DMS53 treated with DMSO at 0.1 percent for 48 hours (cell line): ENCODE measurements at regions not wholly inside any gene's neighbourhood (a gene's known extent, or its start where the extent isn't known, plus 50 kb on each side); places are given as distances from the start of the nearest gene placed in this dataset.

Experiments
- DNase-seq: peaks from one replicate; lab custom pipeline; 2025; ENCODE audit not compliant: unreplicated experiment; lab: John Stamatoyannopoulos, UW

DNA sequence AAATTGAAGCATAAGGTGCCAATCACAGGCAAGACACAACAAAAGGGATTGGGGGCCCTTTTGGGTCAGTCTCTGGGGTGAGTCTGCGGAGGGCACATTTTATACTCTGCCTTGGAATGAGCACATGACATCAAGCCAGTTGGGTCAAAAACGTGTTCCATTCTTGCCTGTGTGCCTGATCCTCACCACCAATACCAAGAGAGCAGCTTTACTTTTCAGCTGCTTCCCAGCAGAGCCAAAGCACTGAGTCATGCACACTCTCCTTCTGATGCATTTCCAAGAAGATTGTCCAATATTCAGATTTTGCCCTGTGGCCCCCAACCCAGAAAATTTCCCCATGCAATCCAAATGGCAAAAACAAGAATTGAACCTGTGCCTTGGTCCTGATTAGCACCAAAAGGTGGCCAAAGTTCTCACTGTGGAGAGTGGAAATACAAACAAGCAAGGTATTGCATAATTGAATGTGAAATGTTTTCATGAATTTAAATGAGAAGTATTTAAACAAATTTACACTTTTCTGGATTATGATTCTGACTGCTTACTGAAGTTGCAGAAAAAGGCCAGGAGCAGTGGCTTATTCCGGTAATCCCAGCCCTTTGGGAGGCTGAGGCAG is 217.8 kb upstream of the SOX9 start:
- no peak for DNase-seq

DNA sequence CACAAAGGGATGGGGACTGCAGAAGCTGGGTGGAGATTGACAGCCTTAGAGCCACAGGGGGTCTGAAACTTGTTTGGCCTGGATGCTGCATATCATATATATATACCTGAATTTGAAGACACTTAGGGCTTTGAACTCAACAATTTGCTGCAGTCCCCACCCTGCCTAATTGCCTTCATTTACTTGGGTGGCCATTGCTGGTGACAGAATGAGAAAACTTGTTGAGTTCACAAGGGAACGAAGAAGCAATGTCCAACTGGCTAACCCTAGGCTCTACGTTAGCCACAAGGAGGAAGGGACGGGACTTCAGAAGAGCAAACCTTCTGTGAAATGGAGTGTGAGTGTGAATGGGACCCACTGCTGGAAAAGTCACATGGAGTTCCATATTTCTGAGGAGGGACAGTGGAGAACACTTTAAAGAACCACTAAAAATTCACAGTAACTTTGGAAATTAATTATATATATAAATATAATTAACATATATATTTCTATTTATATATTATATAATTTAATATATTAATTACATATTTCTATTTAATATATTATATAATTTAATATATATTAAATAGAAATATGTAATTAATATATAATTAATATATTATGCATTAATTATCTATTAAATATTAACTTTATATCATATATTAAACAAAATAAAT is 215.3 kb upstream of the SOX9 start:
- no peak for DNase-seq

DNA sequence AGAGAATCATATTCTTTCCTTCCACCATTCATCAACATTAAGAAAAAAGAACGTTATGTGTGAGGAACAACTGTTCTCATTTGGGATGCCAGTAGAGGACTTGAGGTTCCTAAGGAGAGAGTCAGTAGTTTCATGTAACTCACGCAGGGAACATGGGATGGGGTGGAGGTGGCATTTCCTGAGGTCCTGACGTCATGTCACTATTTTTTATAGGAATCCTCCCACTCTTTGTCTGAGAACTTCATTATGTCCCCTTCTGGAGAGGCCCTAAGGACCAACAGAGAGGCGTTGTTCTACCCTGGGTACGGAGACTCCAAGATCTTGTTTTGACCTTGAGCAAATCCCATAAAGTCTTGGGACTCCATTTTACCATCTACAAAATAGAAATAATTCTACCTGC is 211.7 kb upstream of the SOX9 start:
- no peak for DNase-seq

DNA sequence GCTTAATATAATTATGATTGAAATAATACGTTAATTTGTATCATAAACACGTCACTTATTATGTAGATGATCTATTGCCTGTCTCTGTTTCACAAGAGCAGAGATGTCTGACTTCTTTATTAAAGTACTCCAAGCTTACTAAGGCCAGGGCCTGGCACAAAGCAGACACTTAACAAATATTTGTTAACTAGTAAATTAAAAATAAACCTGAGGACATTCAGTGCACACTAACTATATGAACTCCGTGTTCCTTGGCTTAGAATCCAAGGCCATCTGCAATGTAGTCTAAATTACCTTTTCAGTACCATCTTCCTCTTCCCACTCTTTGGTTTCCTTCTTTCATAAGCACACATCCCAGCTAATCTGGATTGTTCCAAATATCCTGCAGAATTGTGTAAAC is 210.8 kb upstream of the SOX9 start:
- DNase-seq = no peak

DNA sequence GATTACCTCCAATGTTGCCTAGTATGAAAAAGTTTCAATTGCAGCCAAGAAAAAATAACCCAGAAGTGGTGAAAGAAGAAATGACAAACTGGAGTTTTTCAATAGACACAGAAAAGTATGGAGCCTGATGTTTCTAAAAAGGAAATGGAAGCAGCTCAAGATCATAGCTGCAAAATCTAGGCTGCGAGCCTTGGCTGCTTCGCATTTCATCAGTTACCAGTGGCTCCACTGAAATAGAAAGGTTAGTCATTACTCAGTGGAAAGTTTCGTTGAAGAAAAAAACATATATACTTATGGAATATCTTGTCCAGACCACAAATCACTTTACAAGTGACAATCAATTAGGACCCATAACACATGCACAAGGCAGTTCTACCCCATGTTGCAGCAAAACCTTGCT is 206.8 kb upstream of the SOX9 start:
- no peak for DNase-seq

DNA sequence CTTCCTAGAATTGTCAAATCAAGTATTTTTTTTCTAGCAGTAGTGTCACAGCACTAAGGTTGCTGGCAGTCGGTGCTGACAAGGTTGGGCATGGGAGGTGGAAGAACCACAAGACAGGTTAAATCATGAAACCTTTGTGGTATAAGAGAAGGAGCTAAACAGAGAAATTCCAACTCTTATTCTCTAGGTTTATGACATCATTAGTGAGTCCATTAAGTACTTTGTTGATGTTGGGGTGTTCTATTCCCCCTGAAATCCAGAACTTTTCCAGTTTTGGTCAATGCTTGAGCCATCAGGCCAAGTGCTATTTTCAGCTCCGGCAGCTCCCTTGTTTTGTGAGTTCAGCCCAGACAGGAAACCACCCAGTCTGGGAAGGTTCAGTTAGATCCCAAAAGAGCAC is 206.0 kb upstream of the SOX9 start:
- no peak for DNase-seq

DNA sequence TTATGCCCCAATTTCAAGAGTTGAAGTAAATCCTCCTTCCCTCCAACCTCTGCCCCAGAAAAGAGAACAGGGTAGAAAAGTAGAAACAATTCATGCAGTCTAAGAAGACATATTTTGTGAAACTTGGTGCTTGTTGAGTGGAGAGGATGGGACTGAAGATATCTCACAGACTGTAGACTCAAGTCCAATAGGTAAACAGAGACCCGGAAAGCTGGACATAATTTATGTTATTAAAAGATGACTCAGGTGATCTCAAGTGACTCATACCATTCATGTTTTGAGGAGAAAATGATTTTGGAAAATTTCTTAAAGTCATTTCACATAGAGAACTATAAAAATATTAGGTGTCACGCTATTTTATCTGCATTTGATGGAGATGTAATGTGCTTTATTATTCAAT is 203.1 kb upstream of the SOX9 start:
- no peak for DNase-seq

DNA sequence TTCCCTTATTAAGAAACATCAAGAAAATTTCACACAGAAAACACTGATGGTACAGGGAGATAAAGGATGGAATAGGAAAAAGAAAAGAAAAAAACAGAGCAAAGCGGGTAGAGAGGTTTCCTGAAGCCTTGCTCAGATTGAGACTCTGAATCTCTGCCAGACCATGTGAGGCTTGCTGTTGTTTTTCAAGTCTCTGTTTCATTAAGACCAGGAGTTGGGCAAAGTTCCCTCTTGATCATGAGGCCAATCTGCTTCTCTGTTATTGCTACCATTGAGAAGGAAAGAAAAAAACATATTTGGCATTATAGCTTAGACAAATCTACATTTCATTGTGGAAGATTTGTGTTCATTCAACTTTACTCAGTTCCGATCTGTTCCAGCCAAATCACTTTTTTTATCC is 201.6 kb upstream of the SOX9 start:
- no peak for DNase-seq

DNA sequence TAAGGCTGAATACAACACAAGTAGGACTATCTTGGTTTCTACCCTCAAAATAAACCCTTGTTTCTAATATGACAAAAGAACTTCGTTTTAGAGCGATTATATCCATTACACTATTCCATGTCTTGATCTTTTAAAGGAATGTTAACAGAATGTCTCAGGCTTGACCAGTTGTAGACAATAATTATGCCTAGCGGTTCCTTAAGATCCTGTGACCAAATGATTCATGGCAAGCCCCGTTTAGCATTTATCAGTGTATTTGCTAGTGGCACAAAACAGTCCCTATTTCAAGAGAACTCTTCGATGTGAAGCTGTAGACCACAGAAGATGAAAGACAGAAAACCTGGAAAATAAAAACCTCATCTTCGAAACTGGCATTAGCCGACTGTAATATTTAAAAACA is 200.9 kb upstream of the SOX9 start:
- DNase-seq = no peak

DNA sequence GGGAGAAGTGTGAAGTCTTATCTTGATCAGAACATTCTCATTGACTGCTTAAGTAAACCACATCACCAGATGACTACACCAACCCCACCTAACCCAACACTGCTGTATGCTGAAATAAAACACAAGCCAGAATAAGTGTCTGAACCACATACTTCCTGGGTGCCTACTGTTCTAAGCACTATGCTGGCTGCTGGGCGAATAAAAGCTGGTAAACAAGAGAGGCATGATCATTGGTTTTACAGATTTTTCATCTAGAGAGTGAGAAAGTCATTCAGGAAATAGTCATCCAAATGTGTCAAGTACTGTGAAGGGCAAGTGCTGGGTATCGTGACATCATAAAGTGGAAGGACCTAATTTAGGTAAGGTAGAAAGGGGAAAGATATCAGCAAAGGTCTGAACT is 199.0 kb upstream of the SOX9 start:
- no peak for DNase-seq

DNA sequence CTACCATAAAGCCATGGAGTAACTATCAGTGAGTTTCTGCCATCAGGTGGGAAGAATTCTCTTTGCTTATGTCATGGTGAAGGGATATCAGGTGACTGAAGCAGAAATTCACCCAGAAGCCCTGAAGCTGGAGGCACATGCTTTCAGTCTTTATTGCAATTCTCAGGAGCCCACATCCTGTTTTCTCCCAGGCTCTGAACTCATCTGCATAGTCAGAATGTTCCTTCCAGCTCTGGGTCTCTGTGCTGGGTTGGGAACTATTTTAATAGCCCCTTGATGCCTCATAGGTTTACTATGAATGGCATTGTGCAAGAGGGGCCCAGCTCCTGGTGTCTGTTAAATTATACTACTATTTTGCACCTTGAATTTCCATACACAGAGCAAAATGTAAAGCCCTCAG is 198.4 kb upstream of the SOX9 start:
- peak; percentile 9 for DNase-seq

DNA sequence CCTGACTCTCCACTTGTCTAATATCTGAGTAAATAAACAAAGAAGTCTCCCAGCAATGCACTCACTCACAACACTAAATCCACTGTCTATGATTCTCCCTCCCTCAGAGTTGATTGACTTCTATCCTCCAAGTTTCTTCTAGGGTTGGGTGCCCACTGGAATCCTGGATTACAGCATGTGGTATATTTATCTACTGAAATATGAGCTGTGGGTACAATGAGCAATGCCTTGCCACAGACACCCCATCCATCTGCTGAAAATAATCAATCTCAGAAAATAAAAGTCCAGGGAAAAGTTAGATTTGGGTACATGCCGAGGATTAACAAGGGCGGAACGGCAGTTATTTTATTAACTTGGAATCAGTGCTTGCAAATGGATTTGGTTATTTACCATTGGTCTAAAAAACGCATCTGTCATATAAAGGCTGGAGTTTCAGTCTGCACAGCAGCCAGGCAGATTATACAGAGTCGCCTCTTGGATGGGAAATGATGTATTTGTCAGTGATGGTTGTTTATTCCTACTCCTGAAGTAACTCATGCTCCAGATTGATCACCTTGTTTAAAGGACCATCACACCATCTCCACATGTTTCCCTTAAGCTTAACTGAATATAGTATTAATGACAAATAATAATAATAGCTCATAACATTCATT is 193.9 kb upstream of the SOX9 start:
- DNase-seq = no peak

DNA sequence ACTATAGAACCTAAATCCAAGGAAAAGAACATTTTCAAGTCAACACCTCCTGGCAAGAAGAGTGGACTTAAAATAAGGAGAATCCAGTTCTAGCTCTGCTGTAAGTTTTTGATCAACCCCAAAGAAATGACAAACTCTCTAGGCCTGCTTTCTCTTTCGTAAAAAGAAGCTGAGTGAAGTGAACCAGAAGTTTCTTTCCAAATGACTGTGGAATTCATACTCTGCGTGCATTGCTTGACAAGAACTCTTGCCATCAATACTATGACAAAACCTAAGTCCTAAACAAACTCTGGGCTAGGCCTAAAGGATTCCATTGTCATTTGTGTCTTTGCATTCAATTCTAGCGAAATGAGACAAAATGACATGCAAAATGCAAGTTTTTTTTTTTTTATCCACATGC is 187.5 kb upstream of the SOX9 start:
- no peak for DNase-seq

DNA sequence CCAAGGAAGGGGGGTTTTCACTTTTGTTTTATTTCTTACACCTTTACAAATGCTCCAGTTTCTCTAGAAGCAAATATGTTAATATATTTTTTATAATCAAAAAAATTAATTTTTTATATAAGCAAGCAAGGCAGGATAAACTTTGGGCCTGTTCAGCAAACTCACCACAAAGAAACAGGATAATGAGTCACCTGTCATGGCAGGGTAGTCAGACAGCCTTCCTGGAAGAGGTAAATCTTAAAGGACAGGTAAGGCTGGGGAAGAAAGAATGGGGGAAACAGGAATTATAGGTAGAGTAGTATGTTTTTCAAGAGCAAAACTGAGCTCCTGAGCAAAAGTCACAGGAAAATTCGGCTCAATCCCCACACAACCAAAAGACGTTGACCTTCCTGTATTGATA is 186.3 kb upstream of the SOX9 start:
- no peak for DNase-seq

DNA sequence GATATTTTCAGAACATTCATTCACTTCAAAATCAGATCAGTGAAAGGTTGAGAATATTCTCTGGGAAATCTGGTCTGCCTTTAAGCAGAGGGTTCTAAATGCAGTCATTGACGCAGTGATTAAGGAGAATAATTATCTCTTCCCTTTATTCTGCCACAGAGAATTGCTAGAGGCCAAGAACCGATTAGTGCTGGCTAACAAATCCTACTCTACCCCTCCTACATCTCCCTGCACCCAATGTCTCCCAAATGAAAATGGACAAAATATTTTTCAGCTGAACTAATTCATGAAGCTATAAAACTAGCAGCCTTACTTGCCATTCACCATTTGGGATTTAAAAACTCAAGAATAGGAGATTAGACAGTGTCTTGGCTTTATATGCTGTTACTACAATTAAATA is 185.5 kb upstream of the SOX9 start:
- no peak for DNase-seq

DNA sequence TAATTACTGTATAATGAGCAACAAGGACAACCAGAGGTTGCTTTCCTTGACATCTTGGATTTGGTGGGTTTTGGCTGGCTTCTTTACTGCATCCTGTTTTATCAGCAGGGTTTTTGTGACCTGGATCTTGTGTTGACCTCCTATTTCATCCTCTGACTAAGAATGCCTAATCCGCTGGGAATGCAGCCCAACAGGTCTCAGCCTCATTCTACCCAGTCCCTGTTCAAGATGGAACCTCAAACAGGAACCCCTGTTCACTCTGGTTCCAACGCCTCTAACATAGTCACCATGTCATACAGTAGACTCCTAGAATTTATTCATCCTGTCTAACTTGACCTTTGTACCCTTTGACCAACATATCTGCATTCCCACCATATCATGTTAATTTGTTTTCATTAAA is 183.8 kb upstream of the SOX9 start:
- DNase-seq = no peak

DNA sequence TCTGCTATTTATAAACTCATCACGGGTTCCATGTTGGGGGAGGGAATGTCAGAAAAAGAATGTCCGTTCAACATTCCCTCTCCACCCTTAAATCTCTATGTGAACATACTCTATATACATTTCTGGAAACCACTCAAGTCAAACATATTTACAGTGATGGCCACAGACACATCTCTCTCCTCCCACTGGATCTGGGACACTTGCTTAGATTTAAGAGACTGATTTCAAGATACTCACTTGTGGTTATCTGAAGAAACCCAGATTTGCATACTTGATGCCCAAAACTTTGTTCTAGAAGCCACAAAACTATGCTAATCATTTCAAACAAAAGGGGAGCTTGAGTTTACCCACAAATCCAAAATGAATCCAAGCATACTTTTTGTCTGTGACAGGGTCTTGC is 182.9 kb upstream of the SOX9 start:
- DNase-seq = no peak

DNA sequence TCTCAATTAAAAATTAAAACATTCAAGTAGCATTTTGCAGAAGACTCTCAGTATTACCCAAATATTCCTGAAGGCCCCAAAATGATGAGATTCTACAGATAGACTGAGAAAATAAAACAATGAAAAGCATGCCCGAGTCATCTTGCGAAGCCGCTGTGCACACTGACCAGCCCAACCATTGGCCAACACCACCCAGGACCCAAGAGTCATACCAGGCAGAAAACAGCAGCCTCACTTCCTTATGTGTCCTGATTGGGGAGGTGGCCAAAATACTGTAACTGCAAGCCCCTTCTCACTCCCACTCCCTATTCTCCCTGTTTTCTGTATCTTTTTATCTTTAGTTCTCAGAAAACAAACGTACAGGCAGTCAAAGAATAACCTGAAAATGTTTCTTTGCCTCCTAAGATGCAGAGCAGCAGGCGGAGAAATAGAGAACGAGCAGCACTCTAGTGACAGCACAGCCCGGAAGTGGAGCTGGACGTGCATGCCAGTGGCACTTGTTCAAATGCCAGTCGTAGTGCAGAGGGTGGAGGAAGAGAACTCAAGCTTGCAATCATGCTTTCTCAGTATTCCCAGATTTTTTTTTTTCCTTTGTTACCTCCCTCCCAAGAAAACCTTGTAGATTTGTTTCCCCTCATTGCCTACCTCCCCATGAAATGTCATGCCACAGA is 182.3 kb upstream of the SOX9 start:
- no peak for DNase-seq

DNA sequence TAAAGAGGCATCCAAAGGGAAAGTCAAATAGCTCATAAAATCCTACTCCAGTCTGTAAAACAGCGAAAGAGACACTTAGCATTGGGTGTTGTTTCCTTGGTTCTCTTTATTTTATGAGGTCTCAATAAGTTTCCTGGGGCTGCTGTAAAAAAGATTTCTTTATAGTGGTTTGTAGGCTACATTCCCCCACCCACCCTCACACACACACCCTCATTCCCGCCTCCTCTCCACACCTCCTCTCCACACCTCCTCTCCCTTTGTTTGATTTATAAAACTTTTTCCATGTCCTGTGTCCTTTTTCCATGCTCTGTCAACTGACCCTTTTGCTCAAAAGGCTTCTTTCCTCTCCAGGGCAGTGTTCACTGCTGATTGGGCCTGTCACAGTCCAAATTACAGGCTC is 178.9 kb upstream of the SOX9 start:
- DNase-seq = no peak

DNA sequence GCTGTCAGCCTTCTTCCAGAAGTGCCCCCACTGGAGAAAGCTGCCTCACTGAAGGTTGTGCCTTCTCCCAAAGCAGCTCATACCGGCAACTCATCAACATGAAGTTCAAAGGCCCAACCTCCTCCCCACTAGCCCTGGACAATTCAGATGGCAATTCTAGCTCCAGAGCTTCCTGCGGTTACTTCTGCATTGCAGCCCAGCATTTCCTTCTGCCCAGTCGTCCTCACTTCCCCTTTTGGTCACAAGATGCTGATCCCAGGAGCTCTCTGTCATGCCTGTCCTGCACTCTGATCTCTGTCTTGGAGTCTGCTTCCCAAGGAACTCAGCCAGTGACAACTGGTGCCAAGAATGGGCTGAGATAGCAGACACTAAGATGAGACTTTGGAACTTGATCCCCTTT is 178.2 kb upstream of the SOX9 start:
- no peak for DNase-seq

DNA sequence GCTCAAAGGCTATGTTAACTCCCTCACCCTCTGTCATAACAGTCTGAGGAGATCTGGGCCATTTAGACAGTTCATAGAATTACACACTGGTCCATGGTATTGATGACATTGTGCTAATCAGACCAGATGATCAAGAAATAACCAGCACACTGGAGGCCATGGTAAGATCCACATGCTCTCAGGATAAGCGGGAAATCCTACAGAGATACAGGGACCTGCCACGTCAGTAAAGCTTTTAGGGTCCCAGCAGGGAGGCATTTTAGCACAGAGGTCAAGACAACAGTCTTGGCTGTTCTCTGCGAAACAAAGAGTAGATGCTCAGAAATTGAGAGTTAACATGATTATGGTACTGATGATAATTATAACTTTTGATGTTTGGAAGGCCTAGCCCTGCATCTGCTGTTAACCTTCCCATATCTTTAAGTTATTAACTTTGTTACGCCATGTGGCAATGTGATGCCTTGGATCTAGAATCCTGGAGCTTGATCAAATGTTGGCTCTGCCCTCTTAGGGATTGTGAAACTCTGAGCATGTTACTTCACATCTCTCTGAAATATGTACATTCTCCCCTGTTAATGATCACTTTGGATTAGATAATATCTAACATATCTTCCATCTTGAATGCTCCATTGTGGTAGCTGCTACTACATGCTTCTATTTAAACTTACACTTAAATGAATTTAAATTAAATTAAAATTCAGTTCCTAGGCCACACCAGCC is 172.0 kb upstream of the SOX9 start:
- no peak for DNase-seq

DNA sequence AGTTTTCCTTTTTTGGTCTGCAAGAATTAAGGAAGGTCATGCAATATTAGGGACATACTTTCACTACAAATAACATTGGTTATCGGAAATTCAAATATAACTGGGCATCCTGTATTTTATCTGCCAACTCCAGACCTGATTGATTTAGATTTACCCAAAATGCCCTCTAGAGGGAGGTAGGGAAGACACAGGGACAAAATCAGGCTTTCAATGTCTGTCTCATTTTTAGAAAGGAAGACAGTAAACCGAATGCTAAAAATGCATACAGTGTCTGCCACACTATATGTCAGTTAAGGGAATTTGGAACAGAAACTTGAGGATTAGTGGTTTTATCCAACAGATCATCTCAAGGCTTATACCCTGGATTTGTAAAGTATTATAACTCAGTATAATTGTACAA is 161.7 kb upstream of the SOX9 start:
- peak; percentile 12 for DNase-seq
